ENCODE measurements at regions not wholly inside any gene's neighbourhood (a gene's known extent, or its start where the extent isn't known, plus 50 kb on each side); places are given as distances from the start of the nearest gene placed in this dataset.

- TF ChIP-seq MXI1 (IDR thresholded peaks at IDR 0.05; ENCODE audit: low read depth, low read length) (no peak), POLR2AphosphoS2 (IDR thresholded peaks at IDR 0.05; ENCODE audit: low read depth, low read length) (no peak), ATF2 (IDR thresholded peaks at IDR 0.05; ENCODE audit: low read length) (no peak), DPF2 (IDR thresholded peaks at IDR 0.05) (no peak), ZBTB33 (IDR thresholded peaks at IDR 0.05) (no peak)
Measured at GRCh38 chr13:33489563-33489962, 204.0 kb upstream of the STARD13 start (continued).

- Histone ChIP-seq H3K79me2 (ENCODE audit: control insufficient read depth, insufficient read depth, low read length) (no peaks in the 10 kb centered on the region), H3K4me3 (no peak overlapping the region), H4K20me1 (ENCODE audit: control insufficient read depth, insufficient read depth) (no peaks in the 10 kb centered on the region), H3K9me3 (replicated peaks; ENCODE audit: control insufficient read depth, insufficient read depth, low read length) (no peaks in the 10 kb centered on the region), H2AFZ (ENCODE audit: control insufficient read depth, low read depth, low read length) (no peak overlapping the region), H3K4me1 (ENCODE audit: control insufficient read depth, insufficient read depth, low read length) (no peaks in the 10 kb centered on the region), H3K9ac (ENCODE audit: control insufficient read depth, insufficient read depth, low read length) (no peak overlapping the region), H3K36me3 (ENCODE audit: control insufficient read depth in 2 of 2, insufficient read depth in 2 of 2, low read length in 1 of 2) (no peaks in the 10 kb centered on the region), H3K27me3 (replicated peaks in 1 of 2; ENCODE audit: control insufficient read depth in 2 of 2, insufficient read depth in 2 of 2, low read length in 1 of 2) (no peaks in the 10 kb centered on the region), H3K4me2 (ENCODE audit: control insufficient read depth, insufficient read depth) (no peak overlapping the region), H3K27ac (ENCODE audit: control insufficient read depth, insufficient read depth) (no peak overlapping the region)
- SMC1A ChIA-PET (ENCODE audit: uncharacterized antibody, unreplicated experiment) = interaction anchor here (1.5 kb wide), 1 partner anchor 14 kb away, joined by 4 read pairs; no protein-coding TSS in a partner anchor
- DNase-seq (ENCODE audit: low read depth, low spot score) (no peak), FAIRE-seq (no peak), ATAC-seq (no peak; the same call in 2 of the 3 replicates)
- 72% methylated on average over 17 of the region's 17 CpGs for WGBS (ENCODE audit: insufficient coverage, insufficient replicate concordance, low lambda C conversion rate, missing lambda C conversion rate)
- in situ Hi-C loops (cut with MboI) = no loop called here
- intact Hi-C loops (cut with micrococcal nuclease; ENCODE audit: unreplicated experiment) = no loop called here
- RAD21 ChIA-PET (ENCODE audit: unreplicated experiment) = interaction anchor here (0.7 kb wide), 1 partner anchor 56 kb away, joined by 4 read pairs; no protein-coding TSS in a partner anchor
- CTCF ChIA-PET = interaction anchor here (0.7 to 1.3 kb wide), 3 partner anchors 32 to 1003 kb away, joined by 3 read pairs; no protein-coding TSS in a partner anchor
- BruUV-seq (replicated peaks) = no TSS peak
- POLR2A ChIA-PET = no interaction called here
- TF ChIP-seq CUX1 (IDR thresholded peaks at IDR 0.05; ENCODE audit: insufficient replicate concordance, low read depth, low read length) = no peak
- TF ChIP-seq SMC3 (IDR thresholded peaks at IDR 0.05; ENCODE audit: borderline replicate concordance, low read length) = no peak
- TF ChIP-seq DPF2 (IDR thresholded peaks at IDR 0.05) = no peak
- no peak for TF ChIP-seq TBL1XR1 (IDR thresholded peaks at IDR 0.05; ENCODE audit: low read depth, low read length)
- no peak for TF ChIP-seq KDM1A (IDR thresholded peaks at IDR 0.05; ENCODE audit: borderline replicate concordance)
Measured at GRCh38 chr13:33490461-33491327, 205.1 kb upstream of the STARD13 start.

Data from GM12878 (cell line).